GM10248 (cell line): ENCODE measurements at regions not wholly inside any gene's neighbourhood (a gene's known extent, or its start where the extent isn't known, plus 50 kb on each side); places are given as distances from the start of the nearest gene placed in this dataset.

Experiments used
- CTCF ChIA-PET: fragments of 300-600 bp; sonication (Branson Sonifier 250); formaldehyde crosslinking; extraction: SDS; loops from one replicate; lab custom pipeline; 2021; ENCODE audit warnings: antibody characterized with exemption; lab: Yijun Ruan, JAX
- POLR2A ChIA-PET: fragments of 350-650 bp; sonication (Branson Sonifier 250); formaldehyde crosslinking; extraction: SDS; loops from one replicate; lab custom pipeline; 2020; ENCODE audit warnings: antibody characterized with exemption; lab: Yijun Ruan, JAX
- DNase-seq: peaks from one replicate; pipeline ENCODE4 v3.0.0; 2012; ENCODE audit errors: extremely low spot score
- TF ChIP-seq, protein P1 (sequence below): IDR thresholded peaks from 2 replicates; pipeline ENCODE4 v1.5.1; 2012; ENCODE audit warnings: mild to moderate bottlenecking, low read depth; ENCODE audit errors: extremely low read depth, missing control alignments, control extremely low read depth

DNA sequence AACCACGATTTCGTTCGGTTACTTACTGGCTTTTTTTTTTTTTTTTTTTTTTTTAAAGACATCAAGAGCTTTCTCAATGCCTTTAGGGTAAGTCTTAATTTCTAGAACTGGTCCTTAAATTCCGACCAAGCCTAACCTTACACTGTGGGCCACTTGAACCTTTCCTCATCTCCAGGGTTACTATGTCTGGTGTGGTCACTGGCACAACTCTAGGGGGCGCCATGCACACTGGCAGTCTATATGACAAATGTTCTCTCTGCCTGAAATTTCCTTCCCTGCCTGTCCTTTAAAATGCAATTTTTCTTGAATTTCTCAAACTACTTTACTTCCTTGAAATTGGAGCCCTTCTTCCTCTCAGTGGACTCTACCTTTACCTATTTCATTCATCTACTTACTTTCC lies 227.4 kb downstream of the KLF5 start:
- ChIA-PET CTCF (no interaction called here), POLR2A (no interaction called here)
- no peak for DNase-seq
- TF ChIP-seq, protein P1, sequence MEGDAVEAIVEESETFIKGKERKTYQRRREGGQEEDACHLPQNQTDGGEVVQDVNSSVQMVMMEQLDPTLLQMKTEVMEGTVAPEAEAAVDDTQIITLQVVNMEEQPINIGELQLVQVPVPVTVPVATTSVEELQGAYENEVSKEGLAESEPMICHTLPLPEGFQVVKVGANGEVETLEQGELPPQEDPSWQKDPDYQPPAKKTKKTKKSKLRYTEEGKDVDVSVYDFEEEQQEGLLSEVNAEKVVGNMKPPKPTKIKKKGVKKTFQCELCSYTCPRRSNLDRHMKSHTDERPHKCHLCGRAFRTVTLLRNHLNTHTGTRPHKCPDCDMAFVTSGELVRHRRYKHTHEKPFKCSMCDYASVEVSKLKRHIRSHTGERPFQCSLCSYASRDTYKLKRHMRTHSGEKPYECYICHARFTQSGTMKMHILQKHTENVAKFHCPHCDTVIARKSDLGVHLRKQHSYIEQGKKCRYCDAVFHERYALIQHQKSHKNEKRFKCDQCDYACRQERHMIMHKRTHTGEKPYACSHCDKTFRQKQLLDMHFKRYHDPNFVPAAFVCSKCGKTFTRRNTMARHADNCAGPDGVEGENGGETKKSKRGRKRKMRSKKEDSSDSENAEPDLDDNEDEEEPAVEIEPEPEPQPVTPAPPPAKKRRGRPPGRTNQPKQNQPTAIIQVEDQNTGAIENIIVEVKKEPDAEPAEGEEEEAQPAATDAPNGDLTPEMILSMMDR = no peak

- no peak for DNase-seq
- POLR2A ChIA-PET = no interaction called here
- TF ChIP-seq, protein P1 = no peak
- CTCF ChIA-PET = no interaction called here
These were observed 225.5 kb downstream of the KLF5 start for GRCh38 chr13:73284081-73284874.

GRCh38 chr13:73283636-73284035 lies 224.8 kb downstream of the KLF5 start:
- POLR2A ChIA-PET = no interaction called here
- CTCF ChIA-PET = interaction anchor here (2.0 kb wide), 1 partner anchor 11 kb away, joined by 6 read pairs; no protein-coding TSS in a partner anchor
- no peak for DNase-seq
- TF ChIP-seq, protein P1 = no peak

GRCh38 chr13:73281746-73282145 lies 222.9 kb downstream of the KLF5 start:
- ChIA-PET CTCF (interaction anchor here (1.2 to 2.0 kb wide), 2 partner anchors 13 to 21 kb away, joined by 3 to 6 read pairs; no protein-coding TSS in a partner anchor), POLR2A (no interaction called here)
- DNase-seq = no peak
- TF ChIP-seq, protein P1 = no peak

DNA sequence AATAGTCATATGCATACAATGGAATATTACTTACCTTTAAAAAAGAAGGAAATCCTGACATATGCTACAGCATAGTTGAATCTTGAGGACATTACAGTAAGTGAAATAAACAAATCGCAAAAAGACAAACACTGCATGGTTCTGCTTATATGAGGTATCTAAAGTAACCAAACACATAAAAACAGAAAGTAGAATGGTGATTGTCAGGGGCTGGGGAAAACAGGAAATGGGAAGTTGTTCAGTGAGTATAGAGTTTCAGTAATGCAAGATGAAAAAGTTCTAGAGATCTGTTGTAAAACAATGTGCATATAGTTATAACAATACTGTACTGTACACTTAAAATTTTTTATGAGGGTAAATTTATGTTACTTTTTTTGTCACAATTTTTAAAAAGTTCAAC lies 219.4 kb downstream of the KLF5 start:
- CTCF ChIA-PET = interaction anchor here (0.9 kb wide), 1 partner anchor 12 kb away, joined by 3 read pairs; no protein-coding TSS in a partner anchor

DNA sequence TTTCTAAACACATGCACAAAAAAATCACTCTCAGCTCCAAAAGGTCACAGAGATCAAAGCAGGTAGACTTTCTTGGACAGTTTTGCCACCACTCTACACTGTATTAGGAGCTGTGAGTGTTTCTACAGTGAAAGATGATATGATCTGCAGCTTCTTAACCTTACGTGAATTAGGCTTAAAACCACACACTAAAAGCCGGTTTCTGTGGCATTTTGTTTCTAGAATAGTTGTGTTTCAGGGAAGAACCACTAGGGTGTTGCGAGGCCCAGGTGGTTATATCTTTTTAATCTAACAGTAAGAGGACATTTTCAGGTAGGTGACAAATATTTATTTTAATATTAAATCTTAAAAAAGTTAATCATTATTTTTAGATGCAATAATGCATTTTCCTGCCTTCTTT lies 216.4 kb downstream of the KLF5 start:
- DNase-seq = no peak
- ChIA-PET POLR2A (no interaction called here), CTCF (interaction anchor here (1.4 kb wide), 1 partner anchor 14 kb away, joined by 4 read pairs; no protein-coding TSS in a partner anchor)
- TF ChIP-seq, protein P1 = no peak

More for the DNA sequence above, 219.4 kb downstream of the KLF5 start:
- POLR2A ChIA-PET = no interaction called here
- TF ChIP-seq, protein P1 = no peak
- no peak for DNase-seq
